ENCODE measurements at regions not wholly inside any gene's neighbourhood (a gene's known extent, or its start where the extent isn't known, plus 50 kb on each side); places are given as distances from the start of the nearest gene placed in this dataset.
"Not testable (repeated sequence)": the region's sequence is repeated elsewhere in the genome, so short reads cannot be mapped to it uniquely, and the experiment has no call there.

DNA sequence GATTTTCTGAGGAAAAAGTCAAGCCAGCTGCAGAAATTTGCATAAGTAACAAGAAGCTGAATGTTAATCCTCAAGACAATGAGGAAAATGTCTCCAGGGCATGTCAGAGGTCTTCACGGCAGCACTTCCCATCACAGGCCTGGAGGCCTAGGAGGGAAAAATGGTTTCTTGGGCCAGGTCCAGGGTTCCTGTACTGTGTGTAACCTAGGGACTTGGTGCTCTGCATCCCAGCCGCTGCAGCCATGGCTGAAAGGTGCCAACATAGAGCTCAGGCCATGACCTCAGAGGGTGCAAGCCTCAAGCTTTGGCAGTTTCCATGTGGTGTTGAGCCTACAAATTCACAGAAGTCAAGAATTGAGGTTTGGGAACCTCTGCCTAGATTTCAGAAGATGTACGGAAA is 144.1 kb downstream of the AKR1D1 start:
- DNase-seq (ENCODE audit: low spot score): not testable (repeated sequence)

DNA sequence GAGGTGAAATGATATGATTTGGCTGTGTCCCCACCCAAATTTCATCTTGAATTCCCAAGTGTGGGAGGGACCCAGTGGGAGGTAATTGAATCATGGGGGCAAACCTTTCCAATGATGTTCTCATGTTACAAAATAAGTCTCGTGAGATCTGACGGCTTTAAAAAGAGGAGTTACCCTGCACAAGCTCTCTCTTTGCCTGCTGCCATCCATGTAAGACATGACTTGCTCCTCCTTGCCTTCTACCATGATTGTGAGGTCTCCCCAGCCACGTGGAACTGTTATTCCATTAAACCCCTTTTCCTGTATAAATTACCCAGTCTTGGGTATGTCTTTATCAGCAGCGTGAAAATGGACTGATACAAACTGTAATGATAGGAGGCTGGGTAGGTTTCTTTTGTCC is 145.1 kb downstream of the AKR1D1 start:
- not testable (repeated sequence) for DNase-seq (ENCODE audit: low spot score)

DNA sequence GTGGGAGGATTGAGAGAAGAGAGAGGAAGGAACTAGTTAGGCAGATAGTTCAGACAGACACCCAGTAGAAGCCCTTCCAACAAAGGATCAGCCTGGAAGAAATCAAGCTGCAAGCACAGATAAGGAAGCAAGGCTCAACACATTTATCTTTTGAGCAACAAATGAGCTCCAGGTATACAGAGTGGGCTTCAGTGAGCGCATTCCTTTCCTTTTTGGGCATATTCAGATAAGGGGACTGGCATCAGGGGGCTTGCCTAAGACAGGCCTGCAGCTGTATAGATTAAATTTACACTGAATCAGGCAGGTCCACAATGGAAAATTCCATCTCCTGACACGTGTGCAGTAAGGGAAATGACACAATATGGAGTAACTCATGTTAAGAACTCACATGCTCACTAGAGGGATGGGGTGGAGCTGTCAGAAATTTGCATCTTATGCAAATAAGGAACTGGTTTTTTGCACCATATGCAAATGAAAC is 147.2 kb downstream of the AKR1D1 start:
- DNase-seq (ENCODE audit: low spot score): no peak

DNA sequence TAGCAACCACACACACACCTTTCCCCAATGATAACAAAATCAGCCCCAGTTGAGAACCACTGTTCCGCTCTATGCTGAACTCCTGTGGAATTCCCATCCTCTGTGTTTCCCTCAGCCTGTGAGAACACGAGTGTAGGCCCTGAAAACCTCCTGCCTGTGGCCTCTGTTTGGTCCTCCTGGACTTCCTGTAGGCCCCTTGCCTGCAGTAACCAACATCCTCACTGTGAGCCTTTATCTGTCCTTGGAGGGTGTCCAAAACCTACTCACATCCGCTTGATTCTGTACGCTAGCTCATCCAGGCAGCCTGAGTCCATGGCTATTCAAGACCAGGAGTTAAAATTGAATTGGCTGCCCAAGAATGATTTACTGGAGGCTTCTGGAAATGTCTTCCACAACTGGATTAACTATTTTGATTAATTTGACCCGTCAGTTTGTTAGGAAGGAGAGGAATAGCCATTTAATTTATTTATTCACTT is 149.8 kb downstream of the AKR1D1 start:
- DNase-seq (ENCODE audit: low spot score): no peak

DNA sequence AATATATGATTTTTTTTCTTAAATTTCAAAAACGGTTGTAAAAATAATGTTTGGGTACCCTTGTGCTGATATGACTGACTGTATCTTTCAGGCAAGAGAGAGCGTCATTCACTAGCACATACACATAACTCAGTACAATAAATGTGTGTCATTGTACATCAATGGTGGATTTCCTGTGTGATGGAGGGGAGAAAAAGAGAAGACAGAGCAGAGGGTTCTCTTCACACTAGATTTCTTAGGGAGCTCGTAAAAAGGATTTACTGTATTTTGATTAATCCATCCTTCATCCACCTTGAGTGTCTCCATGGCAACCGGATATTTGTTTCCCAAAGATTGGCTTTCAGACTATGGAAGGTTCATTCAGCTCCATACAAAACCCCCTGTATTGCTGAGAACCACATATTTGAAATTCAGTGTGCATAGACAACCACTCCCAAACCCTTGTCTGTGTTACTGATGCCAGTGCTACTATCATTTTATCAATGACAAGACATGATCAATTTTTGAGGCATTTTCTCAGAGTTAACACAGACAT is 150.6 kb downstream of the AKR1D1 start:
- DNase-seq (ENCODE audit: low spot score): no peak

DNA sequence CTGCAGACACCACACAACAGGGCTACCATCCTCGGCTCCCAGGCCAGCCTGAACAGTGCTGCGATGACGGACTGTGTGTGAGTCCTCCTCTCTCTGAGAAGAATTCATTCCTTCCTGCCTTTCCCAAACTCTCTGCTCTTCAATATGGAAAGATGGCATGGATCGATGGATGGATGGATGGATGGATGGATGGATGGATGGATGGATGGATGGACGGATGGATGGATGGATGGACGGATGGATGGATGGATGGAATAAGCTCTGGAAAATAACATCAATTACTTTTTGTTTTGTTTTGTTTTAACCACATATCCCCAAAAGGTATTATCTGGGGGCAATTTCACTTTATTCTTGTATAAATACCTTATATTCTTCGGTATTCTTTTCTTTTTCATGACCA is 151.9 kb downstream of the AKR1D1 start:
- no peak for DNase-seq (ENCODE audit: low spot score)

DNA sequence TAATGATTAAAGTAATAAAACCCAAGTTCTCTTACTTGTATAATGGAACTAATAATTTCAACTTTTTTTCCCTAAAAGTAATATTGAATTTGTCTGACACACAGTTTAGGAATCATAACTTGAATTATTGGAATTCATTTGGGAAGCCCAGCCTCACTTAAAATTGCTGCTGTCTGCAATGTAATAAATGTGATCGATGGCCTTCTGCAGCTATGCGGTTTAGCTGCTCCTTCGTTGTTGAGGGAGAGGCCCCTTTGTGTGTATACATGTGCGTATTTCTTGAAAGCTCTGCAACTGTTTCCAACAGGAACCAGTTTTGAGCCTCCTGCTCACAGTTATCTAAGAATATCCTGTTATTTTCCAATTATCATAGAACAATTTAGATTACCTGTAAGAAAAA is 152.5 kb downstream of the AKR1D1 start:
- DNase-seq (ENCODE audit: low spot score): no peak

DNA sequence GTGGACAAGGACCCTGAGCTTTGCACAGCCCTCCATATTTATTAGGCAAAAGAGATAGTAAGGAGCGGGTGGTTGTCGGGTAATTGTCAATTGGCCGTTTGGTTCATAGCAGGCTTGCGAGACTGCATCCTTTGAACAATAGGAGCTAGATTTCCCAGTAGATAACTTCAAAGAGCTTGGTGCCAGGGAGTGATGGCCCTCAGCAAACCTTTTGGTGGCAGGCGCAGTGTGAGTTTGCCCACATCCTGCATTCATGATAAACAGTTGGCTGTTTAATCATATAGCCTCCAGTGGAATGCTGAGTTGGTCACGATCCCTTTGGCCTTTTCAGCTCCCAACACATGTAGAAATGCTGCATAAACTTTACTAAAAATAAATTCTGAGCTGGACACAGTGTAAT is 156.9 kb downstream of the AKR1D1 start:
- DNase-seq (ENCODE audit: low spot score): no peak

DNA sequence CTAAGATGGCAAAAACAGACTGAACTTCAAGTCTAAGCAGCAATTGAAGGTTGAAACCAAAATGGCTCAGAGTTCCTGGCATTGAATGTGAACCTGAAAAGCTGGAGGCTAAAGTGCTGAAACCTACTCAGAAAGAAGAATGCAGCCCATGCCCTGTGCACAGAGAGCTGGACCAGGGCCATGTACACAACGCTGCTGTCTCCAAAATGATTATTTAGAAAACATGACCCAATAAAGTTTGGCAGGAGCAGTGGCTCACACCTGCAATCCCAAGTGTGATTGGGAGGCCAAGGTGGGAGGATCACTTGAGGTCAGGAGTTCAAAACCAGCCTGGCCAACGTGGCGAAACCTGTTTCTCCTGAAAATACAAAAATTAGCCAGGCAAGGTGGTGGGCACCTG is 158.9 kb downstream of the AKR1D1 start:
- no peak for DNase-seq (ENCODE audit: low spot score)

DNA sequence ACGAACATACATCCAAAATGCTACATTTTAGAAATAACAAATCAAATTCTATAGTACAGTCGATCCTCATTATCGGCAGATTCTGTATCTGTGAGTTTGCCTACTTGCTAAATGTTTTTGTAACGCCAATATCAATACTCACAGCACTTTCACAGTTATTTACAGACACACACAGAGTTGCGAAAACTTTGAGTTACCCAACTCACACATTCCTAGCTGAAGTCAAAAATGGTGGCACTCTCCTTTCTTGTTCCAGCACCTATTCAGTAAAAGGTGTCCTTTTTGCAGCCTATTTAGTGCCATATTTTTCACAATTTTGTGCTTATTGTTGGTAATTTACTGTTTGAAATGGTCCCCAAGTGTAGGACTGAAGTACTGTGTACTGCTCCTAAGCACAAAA is 161.7 kb downstream of the AKR1D1 start:
- DNase-seq (ENCODE audit: low spot score): no peak

DNA sequence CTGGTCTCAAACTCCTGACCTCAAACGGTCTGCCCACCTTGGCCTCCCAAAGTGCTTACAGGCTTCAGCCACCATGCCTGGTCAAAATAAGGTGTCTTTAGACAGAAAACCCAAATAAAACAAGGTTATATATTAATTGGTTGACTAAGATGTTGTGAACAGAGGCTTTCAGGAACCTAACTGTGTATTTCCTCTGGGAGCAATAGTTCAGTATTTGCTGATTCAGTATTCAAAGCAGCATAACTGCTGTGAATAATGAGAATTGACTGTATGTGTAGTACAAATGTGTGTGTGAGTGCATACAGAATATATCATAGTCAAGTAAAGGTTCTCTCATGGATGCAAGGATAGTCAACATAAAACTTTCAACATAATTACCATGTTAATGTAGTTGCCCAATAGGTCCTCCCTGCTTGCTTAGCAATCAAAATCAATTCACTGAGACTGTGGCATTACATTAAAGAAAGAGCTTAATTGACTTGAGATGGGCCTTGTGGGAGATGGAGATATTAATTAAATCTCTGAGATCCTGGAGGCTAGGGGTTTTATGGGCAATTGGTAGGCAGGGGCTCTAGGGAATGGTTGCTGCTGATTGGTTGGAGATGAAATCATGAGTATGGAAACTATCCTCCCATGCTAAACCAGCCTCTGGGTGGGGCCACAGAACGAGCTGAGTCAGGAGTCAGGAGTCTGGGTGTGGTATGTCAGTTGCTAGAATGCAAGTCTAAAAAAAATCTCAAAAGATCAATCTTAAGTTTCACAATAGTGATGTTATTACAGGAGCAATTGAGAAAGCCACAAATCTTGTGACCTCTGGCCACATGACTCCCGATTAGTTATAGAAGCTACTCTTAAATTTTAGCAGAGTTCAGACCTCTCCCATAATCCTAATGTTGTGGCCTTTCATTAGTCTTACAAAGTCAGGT is 162.7 kb downstream of the AKR1D1 start:
- no peak for DNase-seq (ENCODE audit: low spot score)

DNA sequence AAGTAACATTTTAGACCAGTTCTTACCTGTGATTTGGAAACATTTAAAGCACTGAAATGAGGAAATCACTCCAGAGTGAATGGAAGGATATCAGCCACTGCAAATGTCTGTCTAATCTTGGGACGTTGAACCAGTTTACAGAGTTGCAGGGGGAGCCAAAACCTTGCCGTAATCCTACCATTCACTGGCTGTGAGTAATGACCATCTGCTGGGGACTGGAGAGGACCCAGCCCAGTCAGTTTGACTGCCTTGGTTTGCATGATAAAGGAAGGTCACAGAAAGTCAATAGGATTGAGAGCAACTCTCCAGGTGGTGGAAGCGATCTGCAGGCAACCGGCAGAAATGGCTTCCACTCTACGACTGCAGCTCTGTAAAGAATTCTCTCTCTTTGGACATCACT is 167.2 kb downstream of the AKR1D1 start:
- no peak for DNase-seq (ENCODE audit: low spot score)

DNA sequence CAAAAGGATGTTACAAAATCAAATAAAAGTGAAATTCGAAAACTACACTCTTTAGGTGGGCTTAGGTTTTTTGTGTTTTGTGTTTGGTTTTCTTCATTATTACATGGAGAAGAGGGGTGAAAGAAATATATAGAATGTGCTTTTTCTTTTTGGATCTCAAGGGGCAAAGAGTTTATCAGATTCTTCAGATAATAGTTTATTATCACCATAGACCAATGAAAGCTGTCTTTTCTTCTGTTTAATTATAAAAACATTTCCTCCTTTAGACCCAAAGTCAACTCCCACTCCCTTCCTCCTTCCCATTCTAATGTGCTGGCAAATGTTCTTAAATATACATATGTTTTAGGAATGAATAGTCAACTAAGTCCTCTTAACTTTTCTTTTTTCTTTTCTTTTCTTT is 167.6 kb downstream of the AKR1D1 start:
- DNase-seq (ENCODE audit: low spot score): no peak

DNA sequence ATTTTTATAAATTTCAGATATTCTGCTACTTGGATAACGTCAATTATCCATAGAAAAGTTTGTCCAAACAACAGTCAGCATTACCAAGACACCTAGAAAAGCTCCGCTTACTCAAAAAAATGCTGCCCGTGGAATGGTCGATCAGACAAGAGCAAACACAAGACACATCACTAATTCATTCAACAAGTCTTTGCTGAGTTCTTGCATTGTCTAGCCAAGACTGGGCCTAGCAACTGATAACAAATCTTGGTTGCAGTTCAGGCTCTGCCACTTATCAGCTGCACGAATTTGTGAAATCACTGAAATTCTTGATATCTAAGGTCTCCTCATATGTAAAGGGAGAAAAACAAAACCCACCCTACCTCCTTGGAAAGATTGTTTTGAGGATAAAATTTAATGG is 168.3 kb downstream of the AKR1D1 start:
- no peak for DNase-seq (ENCODE audit: low spot score)

DNA sequence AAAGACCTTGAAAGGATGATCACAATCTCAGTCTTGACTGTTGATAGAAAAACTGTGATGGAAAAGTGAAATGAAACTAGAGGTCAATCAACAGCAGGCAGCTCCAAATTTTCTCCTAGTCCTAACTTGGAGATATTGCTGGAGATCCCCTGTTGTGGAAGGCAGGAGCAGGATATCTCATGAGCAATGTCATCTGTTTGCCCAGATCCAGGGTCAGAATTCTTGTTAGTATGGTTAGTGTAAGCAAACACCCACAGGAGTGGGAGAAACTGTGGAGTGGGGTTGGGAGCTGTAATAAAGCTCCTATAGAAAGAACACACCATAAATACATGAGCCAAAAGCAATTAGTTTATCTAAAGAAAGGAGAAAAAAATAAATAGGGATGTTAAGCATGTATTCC is 169.0 kb downstream of the AKR1D1 start:
- DNase-seq (ENCODE audit: low spot score): no peak

DNA sequence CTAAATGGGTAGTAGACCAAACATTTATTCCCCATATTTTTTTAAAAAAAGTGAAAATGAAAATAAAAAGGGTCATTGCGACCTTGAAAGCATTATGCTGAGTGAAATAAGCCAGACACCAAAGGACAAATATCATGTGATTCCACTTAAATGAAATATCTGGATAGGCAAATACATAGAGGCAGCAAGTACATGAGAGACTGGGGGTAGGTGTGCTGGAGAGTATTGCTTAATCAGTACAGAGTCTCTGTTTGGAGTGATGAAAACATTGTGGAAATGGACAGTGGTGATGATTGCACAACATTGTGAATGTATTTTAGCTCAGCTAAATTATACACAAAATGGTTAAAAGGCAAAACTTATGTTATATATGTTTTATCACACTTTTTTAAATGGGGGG is 169.4 kb downstream of the AKR1D1 start:
- DNase-seq (ENCODE audit: low spot score): no peak

DNA sequence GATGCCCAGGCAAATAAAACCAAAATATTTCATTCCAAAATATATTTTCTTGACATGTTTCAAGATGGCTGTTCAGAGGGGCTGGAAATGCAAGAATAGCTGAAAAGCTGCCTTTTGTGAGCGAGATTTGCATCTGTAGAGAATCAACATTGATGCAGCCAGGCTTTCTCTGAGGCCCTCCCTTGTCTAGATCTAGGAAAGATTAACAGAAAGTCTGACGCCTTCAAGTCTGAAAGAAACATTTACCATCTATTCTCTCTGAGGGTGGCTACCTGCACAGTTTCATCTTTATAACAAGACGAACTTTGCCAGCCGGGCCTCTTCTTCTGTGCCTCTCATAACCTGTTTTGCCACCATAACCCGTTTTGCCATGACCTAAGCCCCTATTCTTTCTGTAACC is 170.2 kb downstream of the AKR1D1 start:
- no peak for DNase-seq (ENCODE audit: low spot score)

DNA sequence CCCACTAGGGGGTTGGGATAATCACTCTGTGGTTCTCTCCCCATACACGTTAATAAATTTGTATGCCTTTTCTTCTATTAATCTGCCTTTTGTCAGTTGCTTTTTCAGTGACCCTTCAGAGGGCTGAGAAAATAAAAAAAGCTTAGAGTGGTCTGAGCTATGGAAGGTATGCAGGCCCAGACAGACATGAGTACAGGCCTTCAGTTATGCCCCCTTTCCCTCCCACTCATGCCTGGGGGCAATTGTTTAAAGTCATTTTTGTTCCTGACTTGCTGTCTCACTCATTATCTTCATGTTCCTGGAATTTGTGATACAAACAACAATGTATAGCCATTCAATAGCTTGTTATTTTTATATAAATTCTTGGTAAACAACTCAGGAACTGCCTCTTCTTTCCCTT is 170.8 kb downstream of the AKR1D1 start:
- DNase-seq (ENCODE audit: low spot score): no peak

DNA sequence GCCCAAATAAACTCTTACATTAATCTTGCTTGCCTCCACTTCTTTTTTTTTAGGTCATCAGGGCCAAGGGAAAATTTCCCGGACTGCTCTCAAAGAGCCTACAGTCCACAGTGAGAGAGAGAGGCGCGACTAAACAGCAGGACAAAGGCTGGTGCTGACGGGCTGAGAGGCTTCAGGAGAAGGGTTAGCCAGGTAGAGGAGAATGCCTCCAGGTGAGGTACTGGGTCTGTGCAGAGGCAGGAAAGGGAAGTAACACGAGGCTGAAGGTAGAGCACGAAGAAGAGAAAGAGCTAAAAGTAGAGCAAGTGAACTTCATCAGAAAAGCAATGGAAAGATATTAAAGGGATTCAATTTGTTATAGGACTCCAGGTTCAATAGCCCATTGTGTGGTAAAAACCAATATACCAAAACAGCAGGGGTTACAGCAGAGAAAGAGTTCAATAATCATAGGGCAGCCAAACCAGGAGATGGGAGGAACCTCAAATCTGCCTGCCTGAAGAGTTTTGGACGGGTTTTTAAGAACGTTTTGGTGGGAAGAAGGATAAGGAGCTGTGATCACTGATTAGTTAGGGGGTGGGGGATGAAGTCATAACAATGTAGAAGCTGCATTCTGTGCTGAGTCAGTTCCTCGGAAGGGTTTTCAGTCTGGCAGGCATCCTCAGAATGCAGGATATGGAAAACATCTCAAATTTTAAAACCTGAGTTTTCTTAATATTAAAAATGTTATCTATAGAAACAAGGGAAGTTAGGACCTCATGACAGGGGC is 171.5 kb downstream of the AKR1D1 start:
- no peak for DNase-seq (ENCODE audit: low spot score)

DNA sequence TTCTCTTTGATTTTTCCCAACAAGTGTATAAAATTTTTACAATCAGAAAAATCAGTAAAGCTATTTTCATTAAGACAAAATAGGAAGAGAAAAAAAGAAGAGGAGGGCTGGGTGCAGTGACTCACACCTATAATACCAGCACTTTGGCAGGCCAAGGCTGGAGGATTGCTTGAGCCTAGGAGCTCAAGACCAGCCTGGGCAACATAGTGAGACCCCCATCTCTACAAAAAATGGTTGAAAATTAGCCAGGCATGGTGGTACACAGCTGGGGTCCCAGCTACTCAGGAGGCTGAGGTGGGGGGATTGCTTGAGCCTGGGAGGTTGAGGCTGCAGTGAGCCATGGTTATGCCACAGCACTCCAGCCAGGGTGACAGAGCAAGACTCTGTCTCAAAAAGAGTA is 172.3 kb downstream of the AKR1D1 start:
- no peak for DNase-seq (ENCODE audit: low spot score)

DNA sequence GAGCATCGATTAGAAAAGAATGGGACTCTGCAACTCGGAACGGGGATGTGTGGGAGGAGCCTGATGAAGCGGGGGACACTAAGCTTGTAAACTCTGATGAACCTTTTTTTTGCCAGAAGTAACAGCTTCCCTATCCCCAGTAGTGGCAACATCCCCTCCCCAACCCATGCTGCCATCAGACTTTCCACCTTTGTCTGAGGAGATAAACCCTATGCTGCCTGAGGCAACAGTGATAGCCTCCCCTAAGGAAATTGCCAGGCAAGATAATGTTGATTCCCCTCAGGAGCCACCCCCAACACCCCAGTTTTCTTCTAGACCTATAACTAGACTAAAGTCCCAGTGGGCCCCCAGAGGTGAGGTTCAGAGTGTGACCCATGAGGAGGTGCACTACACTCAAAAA is 173.7 kb downstream of the AKR1D1 start:
- no peak for DNase-seq (ENCODE audit: low spot score)

DNA sequence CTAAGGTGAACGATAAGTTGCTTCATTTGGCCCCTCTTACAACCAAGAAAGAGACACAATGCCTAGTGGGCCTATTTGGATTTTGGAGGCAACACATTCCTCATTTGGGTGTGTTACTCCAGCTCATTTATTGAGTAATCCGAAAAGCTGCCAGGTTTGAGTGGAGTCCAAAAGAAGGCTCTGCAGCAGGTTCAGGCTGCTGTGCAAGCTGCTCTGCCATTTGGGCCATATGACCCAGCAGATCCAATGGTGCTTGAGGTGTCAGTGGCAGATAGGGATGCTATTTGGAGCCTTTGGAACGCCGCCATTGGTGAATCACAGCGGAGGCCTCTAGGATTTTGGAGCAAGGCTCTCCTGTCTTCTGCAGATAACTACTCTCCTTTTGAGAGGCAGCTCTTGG is 176.4 kb downstream of the AKR1D1 start:
- DNase-seq (ENCODE audit: low spot score): not testable (repeated sequence)

DNA sequence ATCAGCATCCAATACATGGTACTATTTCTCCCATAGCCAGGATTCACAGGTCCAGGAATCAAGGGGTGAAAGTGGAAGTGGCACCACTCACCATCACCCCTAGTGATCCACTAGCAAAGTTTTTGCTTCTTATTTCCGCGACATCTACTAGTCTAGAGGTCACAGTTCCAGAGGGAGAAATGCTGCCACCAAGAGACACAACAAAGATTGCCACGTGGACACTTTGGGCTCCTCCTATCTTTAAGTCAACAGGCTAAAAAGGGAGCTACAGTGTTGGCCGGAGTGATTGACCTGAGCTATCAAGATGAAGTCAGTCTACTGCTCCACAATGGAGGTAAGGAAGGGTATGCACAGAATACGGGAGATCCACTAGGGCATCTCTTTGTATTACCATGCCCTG is 178.2 kb downstream of the AKR1D1 start:
- no peak for DNase-seq (ENCODE audit: low spot score)
